ENCODE measurements at regions not wholly inside any gene's neighbourhood (a gene's known extent, or its start where the extent isn't known, plus 50 kb on each side); places are given as distances from the start of the nearest gene placed in this dataset.

GRCh38 chr10:33483816-33484190 is 149.3 kb upstream of the NRP1 start:
- TF ChIP-seq POLR2AphosphoS5 (IDR thresholded peaks at IDR 0.05; ENCODE audit: low read depth, low read length) (no peak), REST (IDR thresholded peaks at IDR 0.05; ENCODE audit: insufficient read depth in 1 of 2, low read depth in 2 of 2, low read length in 2 of 2) (no peak), TAF1 (IDR thresholded peaks at IDR 0.05; ENCODE audit: borderline replicate concordance, insufficient read depth, low read length) (no peak), FOXP2 (optimal IDR thresholded peaks at IDR 0.05; ENCODE audit: borderline replicate concordance, extremely low read depth, extremely low read length, insufficient read depth) (no peak)

Measured in PFSK-1 (cell line).